DOHH2 (cell line): ENCODE measurements at regions not wholly inside any gene's neighbourhood (a gene's known extent, or its start where the extent isn't known, plus 50 kb on each side); places are given as distances from the start of the nearest gene placed in this dataset.
"Not testable (repeated sequence)": the region's sequence is repeated elsewhere in the genome, so short reads cannot be mapped to it uniquely, and the experiment has no call there.

Experiments
- H3F3A ChIP-seq: fragments of 200-600 bp; sonication (generic), shearing (Covaris generic); 2 replicates; pipeline ENCODE4 v1.6.0; 2016; ENCODE audit warnings: antibody characterized with exemption, mild to moderate bottlenecking; ENCODE audit not compliant: control insufficient read depth, insufficient read depth
- H3K27ac ChIP-seq: fragments of 200-600 bp; sonication (generic); 2 replicates; pipeline ENCODE4 v1.5.1; 2014; ENCODE audit warnings: low read depth, mild to moderate bottlenecking, low read length, moderate library complexity
- H3K27me3 ChIP-seq: fragments of 200-600 bp; sonication (generic); 2 replicates; pipeline ENCODE4 v1.6.1; 2014; ENCODE audit warnings: mild to moderate bottlenecking, low read length, mixed read lengths; ENCODE audit not compliant: control insufficient read depth
- H3K36me3 ChIP-seq: fragments of 200-600 bp; sonication (generic); 2 replicates; pipeline ENCODE4 v1.6.1; 2014; ENCODE audit warnings: mild to moderate bottlenecking, low read length, moderate library complexity, mixed read lengths; ENCODE audit not compliant: control insufficient read depth
- H3K4me1 ChIP-seq: fragments of 200-600 bp; sonication (generic); 2 replicates; pipeline ENCODE4 v1.6.1; 2014; ENCODE audit warnings: mild to moderate bottlenecking, low read length, mixed read lengths; ENCODE audit not compliant: control insufficient read depth
- H3K4me2 ChIP-seq: fragments of 200-600 bp; sonication (generic); 2 replicates; pipeline ENCODE4 v1.6.0; 2014; ENCODE audit warnings: mild to moderate bottlenecking, low read length, moderate library complexity
- H3K4me3 ChIP-seq: fragments of 200-600 bp; sonication (generic); 2 replicates; pipeline ENCODE4 v1.5.1; 2014; ENCODE audit warnings: mild to moderate bottlenecking, low read length, mixed read lengths
- H3K79me2 ChIP-seq: fragments of 200-600 bp; sonication (generic); 2 replicates; pipeline ENCODE4 v1.6.1; 2014; ENCODE audit warnings: mild to moderate bottlenecking, low read length, mixed read lengths; ENCODE audit not compliant: control insufficient read depth
- H3K9me2 ChIP-seq: fragments of 200-600 bp; sonication (generic); replicated peaks from 2 replicates; pipeline ENCODE4 v1.6.1; 2014; ENCODE audit warnings: mild to moderate bottlenecking, low read length, mixed read lengths; ENCODE audit not compliant: control insufficient read depth
- H3K9me3 ChIP-seq: fragments of 200-600 bp; sonication (generic); 2 replicates; pipeline ENCODE4 v1.6.1; 2014; ENCODE audit warnings: antibody characterized with exemption, low read length, mixed read lengths; ENCODE audit not compliant: control insufficient read depth, insufficient read depth
- H4K20me1 ChIP-seq: fragments of 200-600 bp; sonication (generic); 2 replicates; pipeline ENCODE4 v1.6.0; 2014; ENCODE audit warnings: low read depth, mild to moderate bottlenecking, antibody characterized with exemption, low read length, moderate library complexity; ENCODE audit not compliant: control insufficient read depth, insufficient read depth
- CTCF ChIP-seq: fragments of 200-600 bp; sonication (generic); IDR thresholded peaks from one replicate; pipeline ENCODE4 v1.5.1; 2014; ENCODE audit warnings: antibody characterized with exemption, mild to moderate bottlenecking, low read depth, low read length; ENCODE audit not compliant: poor library complexity, severe bottlenecking
- EZH2phosphoT487 ChIP-seq: fragments of 200-600 bp; sonication (generic); IDR thresholded peaks from 2 replicates; pipeline ENCODE4 v1.6.1; 2017; ENCODE audit warnings: borderline replicate concordance, mild to moderate bottlenecking, antibody characterized with exemption, low read length, moderate library complexity, mixed read lengths

- Histone ChIP-seq H3K36me3 (no peaks in the 10 kb centered on the region), H3K27me3 (no peaks in the 10 kb centered on the region), H3K27ac (no peak overlapping the region)
These were observed 135.3 kb downstream of the KCNE4 start for GRCh38 chr2:223187256-223187655.

GRCh38 chr2:223190561-223191206, 138.7 kb downstream of the KCNE4 start:
- not testable (repeated sequence) for H3K9me3 ChIP-seq, H3F3A ChIP-seq, H4K20me1 ChIP-seq, H3K4me1 ChIP-seq, H3K4me3 ChIP-seq, H3K4me2 ChIP-seq, H3K79me2 ChIP-seq, H3K9me2 ChIP-seq, H3K36me3 ChIP-seq, H3K27me3 ChIP-seq, H3K27ac ChIP-seq

More at GRCh38 chr2:223187256-223187655, 135.3 kb downstream of the KCNE4 start:
- H3K79me2 ChIP-seq: no peaks in the 10 kb centered on the region
- TF ChIP-seq CTCF (no peak), EZH2phosphoT487 (no peak)
- H4K20me1 ChIP-seq: no peaks in the 10 kb centered on the region
- H3K4me3 ChIP-seq: no peak overlapping the region
- H3K9me2 ChIP-seq: no peaks in the 10 kb centered on the region
- H3F3A ChIP-seq: no peaks in the 10 kb centered on the region
- no peaks in the 10 kb centered on the region for H3K9me3 ChIP-seq
- no peaks in the 10 kb centered on the region for H3K4me1 ChIP-seq
- no peak overlapping the region for H3K4me2 ChIP-seq

DNA sequence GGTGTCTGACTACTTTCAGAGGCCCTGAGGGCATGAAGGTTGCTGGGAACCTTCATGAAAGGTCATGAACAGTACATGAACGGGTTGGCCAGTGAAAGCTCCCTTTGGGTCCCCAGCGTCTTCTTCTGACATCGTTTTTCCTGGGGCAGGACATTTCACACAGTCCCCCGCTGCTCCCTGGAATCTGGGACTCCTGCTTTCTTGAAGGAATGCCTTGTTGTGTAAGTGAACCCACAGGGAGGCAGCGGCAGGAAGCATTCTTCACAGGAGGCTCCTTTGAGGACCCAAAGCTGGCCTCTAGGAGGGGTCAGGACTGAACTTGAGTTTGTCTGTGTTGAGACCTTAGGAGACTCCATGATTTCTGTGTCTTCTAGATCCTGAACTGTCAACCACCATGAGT, 144.3 kb downstream of the KCNE4 start:
- Histone ChIP-seq H4K20me1 (no peaks in the 10 kb centered on the region), H3K79me2 (no peaks in the 10 kb centered on the region), H3K36me3 (no peaks in the 10 kb centered on the region), H3K9me3 (no peaks in the 10 kb centered on the region), H3K4me3 (no peak overlapping the region), H3F3A (no peaks in the 10 kb centered on the region), H3K27me3 (no peaks in the 10 kb centered on the region), H3K4me1 (no peaks in the 10 kb centered on the region), H3K4me2 (no peak overlapping the region), H3K9me2 (no peaks in the 10 kb centered on the region), H3K27ac (no peak overlapping the region)
- TF ChIP-seq EZH2phosphoT487 (no peak), CTCF (no peak)

DNA sequence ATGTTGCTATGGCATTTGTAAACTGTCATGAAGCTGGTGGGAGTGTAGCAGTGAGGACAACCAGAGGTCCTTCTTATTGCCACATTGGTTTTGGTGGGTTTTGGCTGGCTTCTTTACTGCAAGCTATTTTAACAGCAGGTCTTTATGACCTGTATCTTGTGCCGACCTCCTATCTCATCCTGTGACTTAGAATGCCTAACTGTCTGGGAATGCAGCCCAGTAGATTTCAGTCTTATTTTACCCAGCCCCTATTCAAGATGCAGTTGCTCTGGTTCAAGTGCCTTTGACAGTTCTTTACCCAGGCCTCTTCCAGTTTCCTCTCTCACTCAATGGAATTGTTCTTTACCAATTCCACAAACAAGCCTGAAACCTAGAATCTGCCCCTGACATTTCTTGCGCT, 145.1 kb downstream of the KCNE4 start:
- Histone ChIP-seq H3K4me1 (no peaks in the 10 kb centered on the region), H4K20me1 (no peaks in the 10 kb centered on the region), H3K27me3 (no peaks in the 10 kb centered on the region), H3K4me2 (no peak overlapping the region), H3K4me3 (no peak overlapping the region), H3K9me2 (no peaks in the 10 kb centered on the region), H3K27ac (no peak overlapping the region), H3K36me3 (no peaks in the 10 kb centered on the region), H3F3A (no peaks in the 10 kb centered on the region), H3K79me2 (no peaks in the 10 kb centered on the region), H3K9me3 (no peaks in the 10 kb centered on the region)
- TF ChIP-seq EZH2phosphoT487: no peak
- no peak for TF ChIP-seq CTCF
